ENCODE measurements at regions not wholly inside any gene's neighbourhood (a gene's known extent, or its start where the extent isn't known, plus 50 kb on each side); places are given as distances from the start of the nearest gene placed in this dataset.

GRCh38 chr11:112899235-112900006, 61.8 kb upstream of the NCAM1 start:
- no peak for DNase-seq (ENCODE audit: low read depth)

DNA sequence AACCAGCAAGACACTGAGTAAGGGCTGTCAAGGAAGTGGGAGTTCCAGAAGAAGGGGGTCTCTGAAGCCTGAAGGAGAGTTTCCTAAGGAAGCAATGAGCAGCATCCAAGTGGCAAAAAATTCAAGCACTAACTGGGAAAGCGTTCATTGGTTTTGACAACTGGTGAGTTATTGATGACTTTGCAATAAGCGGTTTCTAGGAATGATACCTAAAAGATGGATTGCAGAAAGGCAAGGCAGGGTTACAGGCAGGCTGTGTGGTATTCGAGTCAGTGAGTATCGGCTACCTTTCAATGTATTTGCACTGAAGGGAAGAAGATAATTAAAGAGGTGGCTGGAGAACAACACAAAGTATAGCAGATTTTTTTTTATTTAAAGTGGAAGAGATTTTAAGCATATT, 59.3 kb upstream of the NCAM1 start:
- DNase-seq (ENCODE audit: low read depth): no peak

GRCh38 chr11:112902361-112903011, 58.7 kb upstream of the NCAM1 start:
- DNase-seq (ENCODE audit: low read depth): no peak

GRCh38 chr11:112903340-112903739, 57.9 kb upstream of the NCAM1 start:
- peak; percentile 45 for DNase-seq (ENCODE audit: low read depth)

- no peak for DNase-seq (ENCODE audit: low read depth)
Measured at GRCh38 chr11:112911124-112911523, 50.1 kb upstream of the NCAM1 start.
